GM12878 (cell line): ENCODE measurements at regions not wholly inside any gene's neighbourhood (a gene's known extent, or its start where the extent isn't known, plus 50 kb on each side); places are given as distances from the start of the nearest gene placed in this dataset.

Source experiments
- ATAC-seq: fragments of 200-7000 bp; cut with Tn5 transposase; 3 replicates; pipeline ENCODE4 v1.9.1; 2020; ENCODE audit warnings: mild to moderate bottlenecking, moderate library complexity
- BruUV-seq: library from RNA; stranded (reverse); fragments of 400-500 nt; replicated peaks from 2 replicates; lab custom pipeline; 2021; lab: Mats Ljungman, UMichigan
- CTCF ChIA-PET: fragments of 300-600 bp; sonication (Branson Sonifier 250); formaldehyde crosslinking; extraction: SDS; loops from one replicate; lab custom pipeline; 2021; ENCODE audit warnings: inconsistent platforms; lab: Yijun Ruan, JAX
- POLR2A ChIA-PET: fragments of 350-600 bp; formaldehyde crosslinking; extraction: SDS; loops from one replicate; lab custom pipeline; 2021; ENCODE audit warnings: inconsistent platforms; lab: Charles Lee
- RAD21 ChIA-PET: fragments of 300-600 bp; sonication (Branson Sonifier 250); formaldehyde crosslinking; loops from one replicate; lab custom pipeline; 2023; ENCODE audit warnings: antibody characterized with exemption; ENCODE audit not compliant: unreplicated experiment; lab: Charles Lee
- SMC1A ChIA-PET: fragments of 300-600 bp; sonication (Branson Sonifier 250); formaldehyde crosslinking; loops from one replicate; lab custom pipeline; 2023; ENCODE audit not compliant: unreplicated experiment, uncharacterized antibody; lab: Charles Lee
- DNase-seq: peaks from one replicate; pipeline ENCODE4 v3.0.0-alpha.2; 2011; ENCODE audit warnings: low read depth, low spot score
- FAIRE-seq: peaks from 3 replicates; lab custom pipeline; 2011; peaks lifted over from hg19 to GRCh38; lab: Jason Lieb, UNC
- H2AFZ ChIP-seq: 2 replicates; pipeline ENCODE4 v1.6.0; 2011; ENCODE audit warnings: low read depth, low read length, control low read depth; ENCODE audit not compliant: control insufficient read depth
- H3K27ac ChIP-seq: 2 replicates; pipeline ENCODE4 v1.5.1; 2011; ENCODE audit warnings: control low read depth; ENCODE audit not compliant: control insufficient read depth, insufficient read depth
- H3K27me3 ChIP-seq, 2 experiments: replicated peaks in 1 of 2; 2 replicates each; pipeline versions ENCODE4 v1.6.0 to v1.6.1; 2011; ENCODE audit warnings: low read length in 1 of 2; ENCODE audit not compliant: control insufficient read depth in 2 of 2, insufficient read depth in 2 of 2
- H3K36me3 ChIP-seq, 2 experiments: 2 replicates each; pipeline ENCODE4 v1.5.1; 2011; ENCODE audit warnings: low read length in 1 of 2; ENCODE audit not compliant: control insufficient read depth in 2 of 2, insufficient read depth in 2 of 2
- H3K4me1 ChIP-seq: 2 replicates; pipeline ENCODE4 v1.6.1; 2011; ENCODE audit warnings: mild to moderate bottlenecking, low read length, moderate library complexity, mixed read lengths; ENCODE audit not compliant: control insufficient read depth, insufficient read depth
- H3K4me2 ChIP-seq: 2 replicates; pipeline ENCODE4 v1.6.0; 2011; ENCODE audit warnings: control low read depth; ENCODE audit not compliant: control insufficient read depth, insufficient read depth
- H3K4me3 ChIP-seq: fragments of 200-600 bp; sonication (generic); 2 replicates; pipeline ENCODE4 v1.5.1; 2016
- H3K79me2 ChIP-seq: 2 replicates; pipeline ENCODE4 v1.6.0; 2011; ENCODE audit warnings: low read length; ENCODE audit not compliant: control insufficient read depth, insufficient read depth
- H3K9ac ChIP-seq: 2 replicates; pipeline ENCODE4 v1.8.0; 2011; ENCODE audit warnings: low read length, control low read depth, mixed read lengths; ENCODE audit not compliant: control insufficient read depth, insufficient read depth
- H3K9me3 ChIP-seq: replicated peaks from 3 replicates; pipeline ENCODE4 v1.5.1; 2011; ENCODE audit warnings: mild to moderate bottlenecking, low read length; ENCODE audit not compliant: control insufficient read depth, insufficient read depth
- H4K20me1 ChIP-seq: 2 replicates; pipeline ENCODE4 v1.6.0; 2011; ENCODE audit not compliant: control insufficient read depth, insufficient read depth
- CHD1 ChIP-seq: IDR thresholded peaks from 2 replicates; pipeline ENCODE4 v1.6.1; 2012; ENCODE audit warnings: low read depth, low read length, improper control_type of control experiment
- CREB1 ChIP-seq: IDR thresholded peaks from 2 replicates; pipeline ENCODE4 v1.6.1; 2012; ENCODE audit warnings: low read depth, mild to moderate bottlenecking, inconsistent platforms
- ETV6 ChIP-seq, 2 experiments: fragments of 450-650 bp in 1 of 2; IDR thresholded peaks in 1 of 2; conservative IDR thresholded peaks in 1 of 2; 2 replicates each; pipeline ENCODE4 v1.6.1; 2014; ENCODE audit warnings: antibody characterized with exemption in 1 of 2, borderline replicate concordance in 1 of 2, low read depth in 1 of 2, mild to moderate bottlenecking in 1 of 2, moderate library complexity in 1 of 2
- PAX8 ChIP-seq: fragments of 450-650 bp; IDR thresholded peaks from 2 replicates; pipeline ENCODE4 v1.6.1; 2017; ENCODE audit warnings: mild to moderate bottlenecking, moderate library complexity
- POLR2A ChIP-seq: IDR thresholded peaks from 2 replicates; pipeline ENCODE4 v1.6.1; 2011; ENCODE audit warnings: low read depth, mild to moderate bottlenecking, low read length
- SIN3A ChIP-seq: IDR thresholded peaks from 2 replicates; pipeline ENCODE4 v1.6.1; 2012; ENCODE audit warnings: low read depth, low read length, improper control_type of control experiment
- TCF3 ChIP-seq: IDR thresholded peaks from 2 replicates; pipeline ENCODE4 v1.6.1; 2012; ENCODE audit warnings: low read depth, mild to moderate bottlenecking, low read length, borderline replicate concordance; ENCODE audit not compliant: insufficient read depth
- ZNF274 ChIP-seq: IDR thresholded peaks from one replicate; pipeline ENCODE4 v1.8.0; 2011; ENCODE audit not compliant: insufficient read length, insufficient read depth
- WGBS: methylation state at CpG from one replicate; pipeline ENCODE4 v1.1.6; 2016; ENCODE audit warnings: low lambda C conversion rate; ENCODE audit not compliant: insufficient replicate concordance, insufficient coverage; ENCODE audit errors: missing lambda C conversion rate; 5-methylcytosine and 5-hydroxymethylcytosine counted together
- in situ Hi-C: fragments of 300-500 bp; cut with MboI; formaldehyde crosslinking; loops from 9 replicates; pipeline ENCODE4 v1.14.3; 2018; ENCODE audit warnings: mixed read lengths
- intact Hi-C: fragments of 100-400 bp; cut with micrococcal nuclease; formaldehyde crosslinking; loops from one replicate; pipeline ENCODE4 v1.14.2; 2022; ENCODE audit not compliant: unreplicated experiment
- TF ChIP-seq, protein P1 (sequence below): fragments of 450-650 bp; IDR thresholded peaks from 2 replicates; pipeline ENCODE4 v1.6.1; 2017; ENCODE audit warnings: mild to moderate bottlenecking, low read depth, inconsistent platforms; ENCODE audit not compliant: poor library complexity, severe bottlenecking
- TF ChIP-seq, protein P2 (sequence below): IDR thresholded peaks from 2 replicates; pipeline ENCODE4 v1.6.1; 2011; ENCODE audit warnings: borderline replicate concordance, low read depth, mild to moderate bottlenecking, moderate library complexity, mixed read lengths, low read length; ENCODE audit not compliant: insufficient read depth; ENCODE audit errors: extremely low read length
- TF ChIP-seq, protein P3 (sequence below): IDR thresholded peaks from 2 replicates; pipeline ENCODE4 v1.6.1; 2012; ENCODE audit warnings: mild to moderate bottlenecking, low read depth, low read length
- TF ChIP-seq, protein P4 (sequence below): fragments of 450-650 bp; IDR thresholded peaks from 2 replicates; pipeline ENCODE4 v1.6.1; 2017; ENCODE audit warnings: low read depth, mild to moderate bottlenecking, moderate library complexity

DNA sequence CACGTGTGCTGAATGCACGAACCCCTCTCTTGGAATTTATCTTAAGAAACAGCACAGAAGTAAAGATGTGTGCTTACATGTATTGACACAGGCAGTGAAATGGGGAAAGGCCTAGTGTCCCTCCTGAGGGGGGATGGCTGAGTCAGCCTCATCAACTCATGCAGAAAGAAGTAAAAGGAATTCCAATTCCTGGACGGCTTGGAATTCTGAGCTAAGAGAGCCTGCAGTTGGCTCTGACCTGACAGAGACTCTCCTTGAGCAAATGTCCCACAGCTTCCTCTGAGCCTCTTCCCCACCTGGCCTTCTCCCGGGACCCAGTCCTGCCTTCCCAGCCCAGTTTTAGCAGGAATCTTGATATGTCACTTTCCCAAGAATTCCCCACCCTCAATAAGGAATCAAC lies 542.4 kb upstream of the ADARB2 start:
- no peak overlapping the region for H3K4me3 ChIP-seq
- H3K4me1 ChIP-seq: no peaks in the 10 kb centered on the region
- ATAC-seq (no peak), DNase-seq (no peak), FAIRE-seq (no peak)
- no peak overlapping the region for H3K27ac ChIP-seq
- 52% methylated on average over 4 of the region's 4 CpGs for WGBS
- in situ Hi-C loops: no loop called here
- H3K9ac ChIP-seq: no peak overlapping the region
- H3K79me2 ChIP-seq: no peaks in the 10 kb centered on the region
- H3K27me3 ChIP-seq: no peaks in the 10 kb centered on the region
- H3K36me3 ChIP-seq: no peaks in the 10 kb centered on the region
- H4K20me1 ChIP-seq: no peaks in the 10 kb centered on the region
- no peak for TF ChIP-seq ZNF274
- no peak for TF ChIP-seq ETV6 (conservative IDR thresholded peaks at IDR 0.05 in 1 of 2, IDR thresholded peaks at IDR 0.05 in 1 of 2; ENCODE audit: borderline replicate concordance in 1 of 2, low read depth in 1 of 2)
- TF ChIP-seq, protein P1, sequence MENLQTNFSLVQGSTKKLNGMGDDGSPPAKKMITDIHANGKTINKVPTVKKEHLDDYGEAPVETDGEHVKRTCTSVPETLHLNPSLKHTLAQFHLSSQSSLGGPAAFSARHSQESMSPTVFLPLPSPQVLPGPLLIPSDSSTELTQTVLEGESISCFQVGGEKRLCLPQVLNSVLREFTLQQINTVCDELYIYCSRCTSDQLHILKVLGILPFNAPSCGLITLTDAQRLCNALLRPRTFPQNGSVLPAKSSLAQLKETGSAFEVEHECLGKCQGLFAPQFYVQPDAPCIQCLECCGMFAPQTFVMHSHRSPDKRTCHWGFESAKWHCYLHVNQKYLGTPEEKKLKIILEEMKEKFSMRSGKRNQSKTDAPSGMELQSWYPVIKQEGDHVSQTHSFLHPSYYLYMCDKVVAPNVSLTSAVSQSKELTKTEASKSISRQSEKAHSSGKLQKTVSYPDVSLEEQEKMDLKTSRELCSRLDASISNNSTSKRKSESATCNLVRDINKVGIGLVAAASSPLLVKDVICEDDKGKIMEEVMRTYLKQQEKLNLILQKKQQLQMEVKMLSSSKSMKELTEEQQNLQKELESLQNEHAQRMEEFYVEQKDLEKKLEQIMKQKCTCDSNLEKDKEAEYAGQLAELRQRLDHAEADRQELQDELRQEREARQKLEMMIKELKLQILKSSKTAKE: no peak
- TF ChIP-seq CREB1: no peak
- TF ChIP-seq, protein P2, sequence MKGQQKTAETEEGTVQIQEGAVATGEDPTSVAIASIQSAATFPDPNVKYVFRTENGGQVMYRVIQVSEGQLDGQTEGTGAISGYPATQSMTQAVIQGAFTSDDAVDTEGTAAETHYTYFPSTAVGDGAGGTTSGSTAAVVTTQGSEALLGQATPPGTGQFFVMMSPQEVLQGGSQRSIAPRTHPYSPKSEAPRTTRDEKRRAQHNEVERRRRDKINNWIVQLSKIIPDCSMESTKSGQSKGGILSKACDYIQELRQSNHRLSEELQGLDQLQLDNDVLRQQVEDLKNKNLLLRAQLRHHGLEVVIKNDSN: no peak
- no peak for TF ChIP-seq SIN3A
- no peak for TF ChIP-seq PAX8
- no peak for TF ChIP-seq POLR2A
- TF ChIP-seq, protein P3, sequence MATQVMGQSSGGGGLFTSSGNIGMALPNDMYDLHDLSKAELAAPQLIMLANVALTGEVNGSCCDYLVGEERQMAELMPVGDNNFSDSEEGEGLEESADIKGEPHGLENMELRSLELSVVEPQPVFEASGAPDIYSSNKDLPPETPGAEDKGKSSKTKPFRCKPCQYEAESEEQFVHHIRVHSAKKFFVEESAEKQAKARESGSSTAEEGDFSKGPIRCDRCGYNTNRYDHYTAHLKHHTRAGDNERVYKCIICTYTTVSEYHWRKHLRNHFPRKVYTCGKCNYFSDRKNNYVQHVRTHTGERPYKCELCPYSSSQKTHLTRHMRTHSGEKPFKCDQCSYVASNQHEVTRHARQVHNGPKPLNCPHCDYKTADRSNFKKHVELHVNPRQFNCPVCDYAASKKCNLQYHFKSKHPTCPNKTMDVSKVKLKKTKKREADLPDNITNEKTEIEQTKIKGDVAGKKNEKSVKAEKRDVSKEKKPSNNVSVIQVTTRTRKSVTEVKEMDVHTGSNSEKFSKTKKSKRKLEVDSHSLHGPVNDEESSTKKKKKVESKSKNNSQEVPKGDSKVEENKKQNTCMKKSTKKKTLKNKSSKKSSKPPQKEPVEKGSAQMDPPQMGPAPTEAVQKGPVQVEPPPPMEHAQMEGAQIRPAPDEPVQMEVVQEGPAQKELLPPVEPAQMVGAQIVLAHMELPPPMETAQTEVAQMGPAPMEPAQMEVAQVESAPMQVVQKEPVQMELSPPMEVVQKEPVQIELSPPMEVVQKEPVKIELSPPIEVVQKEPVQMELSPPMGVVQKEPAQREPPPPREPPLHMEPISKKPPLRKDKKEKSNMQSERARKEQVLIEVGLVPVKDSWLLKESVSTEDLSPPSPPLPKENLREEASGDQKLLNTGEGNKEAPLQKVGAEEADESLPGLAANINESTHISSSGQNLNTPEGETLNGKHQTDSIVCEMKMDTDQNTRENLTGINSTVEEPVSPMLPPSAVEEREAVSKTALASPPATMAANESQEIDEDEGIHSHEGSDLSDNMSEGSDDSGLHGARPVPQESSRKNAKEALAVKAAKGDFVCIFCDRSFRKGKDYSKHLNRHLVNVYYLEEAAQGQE: no peak
- no peak for TF ChIP-seq CHD1
- TF ChIP-seq TCF3: no peak
- TF ChIP-seq, protein P4, sequence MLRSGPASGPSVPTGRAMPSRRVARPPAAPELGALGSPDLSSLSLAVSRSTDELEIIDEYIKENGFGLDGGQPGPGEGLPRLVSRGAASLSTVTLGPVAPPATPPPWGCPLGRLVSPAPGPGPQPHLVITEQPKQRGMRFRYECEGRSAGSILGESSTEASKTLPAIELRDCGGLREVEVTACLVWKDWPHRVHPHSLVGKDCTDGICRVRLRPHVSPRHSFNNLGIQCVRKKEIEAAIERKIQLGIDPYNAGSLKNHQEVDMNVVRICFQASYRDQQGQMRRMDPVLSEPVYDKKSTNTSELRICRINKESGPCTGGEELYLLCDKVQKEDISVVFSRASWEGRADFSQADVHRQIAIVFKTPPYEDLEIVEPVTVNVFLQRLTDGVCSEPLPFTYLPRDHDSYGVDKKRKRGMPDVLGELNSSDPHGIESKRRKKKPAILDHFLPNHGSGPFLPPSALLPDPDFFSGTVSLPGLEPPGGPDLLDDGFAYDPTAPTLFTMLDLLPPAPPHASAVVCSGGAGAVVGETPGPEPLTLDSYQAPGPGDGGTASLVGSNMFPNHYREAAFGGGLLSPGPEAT: no peak
- H3K9me3 ChIP-seq: no peaks in the 10 kb centered on the region
- ChIA-PET SMC1A (no interaction called here), RAD21 (no interaction called here), POLR2A (no interaction called here), CTCF (no interaction called here)
- no peak overlapping the region for H2AFZ ChIP-seq
- intact Hi-C loops: no loop called here
- no TSS peak for BruUV-seq
- H3K4me2 ChIP-seq: no peak overlapping the region
